ENCODE measurements at regions not wholly inside any gene's neighbourhood (a gene's known extent, or its start where the extent isn't known, plus 50 kb on each side); places are given as distances from the start of the nearest gene placed in this dataset.
"Not testable (repeated sequence)": the region's sequence is repeated elsewhere in the genome, so short reads cannot be mapped to it uniquely, and the experiment has no call there.

GRCh38 chr1:68919075-68919474 is 422.2 kb upstream of the DEPDC1 start:
- DNase-seq (ENCODE audit: low read depth in 4 of 6, low spot score in 6 of 6) = no peak
- H3K27ac ChIP-seq (ENCODE audit: low read depth, low read length) = no peak overlapping the region
- WGBS (ENCODE audit: insufficient coverage) = no CpG with 5 or more reads among the region's 1 CpG
- H3K4me3 ChIP-seq (ENCODE audit: low read depth, low read length) = no peak overlapping the region
- H3K36me3 ChIP-seq (ENCODE audit: control insufficient read depth, insufficient read depth, low read length) = no peaks in the 10 kb centered on the region
- no peaks in the 10 kb centered on the region for H3K9me3 ChIP-seq (ENCODE audit: control insufficient read depth, insufficient read depth, low read length)
- no peaks in the 10 kb centered on the region for H3K27me3 ChIP-seq (ENCODE audit: control insufficient read depth, insufficient read depth, low read length)
- H3K4me1 ChIP-seq (ENCODE audit: control insufficient read depth, insufficient read depth, low read length) = no peaks in the 10 kb centered on the region

- H3K9me3 ChIP-seq (ENCODE audit: control insufficient read depth, insufficient read depth, low read length); H3K4me3 ChIP-seq (ENCODE audit: low read depth, low read length); H3K4me1 ChIP-seq (ENCODE audit: control insufficient read depth, insufficient read depth, low read length); H3K27ac ChIP-seq (ENCODE audit: low read depth, low read length); DNase-seq (ENCODE audit: low read depth in 4 of 6, low spot score in 6 of 6); H3K36me3 ChIP-seq (ENCODE audit: control insufficient read depth, insufficient read depth, low read length); H3K27me3 ChIP-seq (ENCODE audit: control insufficient read depth, insufficient read depth, low read length): not testable (repeated sequence)
- 96% methylated on average over 27 of the region's 30 CpGs for WGBS (ENCODE audit: insufficient coverage)
These were observed 426.7 kb upstream of the DEPDC1 start for GRCh38 chr1:68923475-68924088.

- Histone ChIP-seq H3K4me1 (ENCODE audit: control insufficient read depth, insufficient read depth, low read length) (no peaks in the 10 kb centered on the region), H3K36me3 (ENCODE audit: control insufficient read depth, insufficient read depth, low read length) (no peaks in the 10 kb centered on the region), H3K4me3 (ENCODE audit: low read depth, low read length) (no peak overlapping the region), H3K27me3 (ENCODE audit: control insufficient read depth, insufficient read depth, low read length) (no peaks in the 10 kb centered on the region), H3K9me3 (ENCODE audit: control insufficient read depth, insufficient read depth, low read length) (no peaks in the 10 kb centered on the region), H3K27ac (ENCODE audit: low read depth, low read length) (no peak overlapping the region)
- DNase-seq (ENCODE audit: low read depth in 4 of 6, low spot score in 6 of 6) = peak in 2 of 6 donors; percentile 28 to 60
- WGBS (ENCODE audit: insufficient coverage) = 44% methylated on average over 1 of the region's 1 CpG
These were observed 433.2 kb upstream of the DEPDC1 start for GRCh38 chr1:68930101-68930500.

GRCh38 chr1:68936530-68936929 is 439.6 kb upstream of the DEPDC1 start:
- H3K36me3 ChIP-seq (ENCODE audit: control insufficient read depth, insufficient read depth, low read length) = no peaks in the 10 kb centered on the region
- DNase-seq (ENCODE audit: low read depth in 4 of 6, low spot score in 6 of 6) = no peak
- H3K4me3 ChIP-seq (ENCODE audit: low read depth, low read length) = no peak overlapping the region
- H3K27ac ChIP-seq (ENCODE audit: low read depth, low read length) = no peak overlapping the region
- no peaks in the 10 kb centered on the region for H3K4me1 ChIP-seq (ENCODE audit: control insufficient read depth, insufficient read depth, low read length)
- WGBS (ENCODE audit: insufficient coverage) = 95% methylated on average over 2 of the region's 3 CpGs
- H3K9me3 ChIP-seq (ENCODE audit: control insufficient read depth, insufficient read depth, low read length) = no peaks in the 10 kb centered on the region
- H3K27me3 ChIP-seq (ENCODE audit: control insufficient read depth, insufficient read depth, low read length) = no peaks in the 10 kb centered on the region

- peak in 1 of 6 donors; percentile 50 for DNase-seq (ENCODE audit: low read depth in 4 of 6, low spot score in 6 of 6)
- Histone ChIP-seq H3K36me3 (ENCODE audit: control insufficient read depth, insufficient read depth, low read length) (no peaks in the 10 kb centered on the region), H3K27ac (ENCODE audit: low read depth, low read length) (no peak overlapping the region), H3K4me1 (ENCODE audit: control insufficient read depth, insufficient read depth, low read length) (no peaks in the 10 kb centered on the region), H3K27me3 (ENCODE audit: control insufficient read depth, insufficient read depth, low read length) (no peaks in the 10 kb centered on the region), H3K4me3 (ENCODE audit: low read depth, low read length) (no peak overlapping the region), H3K9me3 (ENCODE audit: control insufficient read depth, insufficient read depth, low read length) (no peaks in the 10 kb centered on the region)
- WGBS (ENCODE audit: insufficient coverage) = 79% methylated on average over 3 of the region's 5 CpGs
These were observed 441.3 kb upstream of the DEPDC1 start for GRCh38 chr1:68938051-68938666.

- Histone ChIP-seq H3K4me3 (ENCODE audit: low read depth, low read length) (no peak overlapping the region), H3K9me3 (ENCODE audit: control insufficient read depth, insufficient read depth, low read length) (no peaks in the 10 kb centered on the region), H3K27ac (ENCODE audit: low read depth, low read length) (no peak overlapping the region), H3K36me3 (ENCODE audit: control insufficient read depth, insufficient read depth, low read length) (no peaks in the 10 kb centered on the region), H3K4me1 (ENCODE audit: control insufficient read depth, insufficient read depth, low read length) (no peaks in the 10 kb centered on the region), H3K27me3 (ENCODE audit: control insufficient read depth, insufficient read depth, low read length) (no peaks in the 10 kb centered on the region)
- peak in 1 of 6 donors; percentile 53 for DNase-seq (ENCODE audit: low read depth in 4 of 6, low spot score in 6 of 6)
- WGBS (ENCODE audit: insufficient coverage) = 33% methylated on average over 2 of the region's 3 CpGs
These were observed 453.2 kb upstream of the DEPDC1 start for GRCh38 chr1:68950036-68950435.

GRCh38 chr1:68953311-68953710 is 456.4 kb upstream of the DEPDC1 start:
- H3K27me3 ChIP-seq (ENCODE audit: control insufficient read depth, insufficient read depth, low read length) = no peaks in the 10 kb centered on the region
- no peaks in the 10 kb centered on the region for H3K36me3 ChIP-seq (ENCODE audit: control insufficient read depth, insufficient read depth, low read length)
- H3K27ac ChIP-seq (ENCODE audit: low read depth, low read length) = no peak overlapping the region
- WGBS (ENCODE audit: insufficient coverage) = 83% methylated on average over 1 of the region's 1 CpG
- H3K4me1 ChIP-seq (ENCODE audit: control insufficient read depth, insufficient read depth, low read length) = no peaks in the 10 kb centered on the region
- DNase-seq (ENCODE audit: low read depth in 4 of 6, low spot score in 6 of 6) = peak in 1 of 6 donors; percentile 76
- H3K9me3 ChIP-seq (ENCODE audit: control insufficient read depth, insufficient read depth, low read length) = no peaks in the 10 kb centered on the region
- H3K4me3 ChIP-seq (ENCODE audit: low read depth, low read length) = no peak overlapping the region

GRCh38 chr1:68954841-68955240 is 458.0 kb upstream of the DEPDC1 start:
- H3K4me3 ChIP-seq (ENCODE audit: low read depth, low read length) = no peak overlapping the region
- no peak for DNase-seq (ENCODE audit: low read depth in 4 of 6, low spot score in 6 of 6)
- H3K36me3 ChIP-seq (ENCODE audit: control insufficient read depth, insufficient read depth, low read length) = no peaks in the 10 kb centered on the region
- H3K27me3 ChIP-seq (ENCODE audit: control insufficient read depth, insufficient read depth, low read length) = no peaks in the 10 kb centered on the region
- no peaks in the 10 kb centered on the region for H3K4me1 ChIP-seq (ENCODE audit: control insufficient read depth, insufficient read depth, low read length)
- no peaks in the 10 kb centered on the region for H3K9me3 ChIP-seq (ENCODE audit: control insufficient read depth, insufficient read depth, low read length)
- WGBS (ENCODE audit: insufficient coverage) = no CpG with 5 or more reads among the region's 2 CpGs
- no peak overlapping the region for H3K27ac ChIP-seq (ENCODE audit: low read depth, low read length)

GRCh38 chr1:68955424-68955823 is 458.5 kb upstream of the DEPDC1 start:
- H3K27me3 ChIP-seq (ENCODE audit: control insufficient read depth, insufficient read depth, low read length) = no peaks in the 10 kb centered on the region
- H3K27ac ChIP-seq (ENCODE audit: low read depth, low read length) = no peak overlapping the region
- H3K9me3 ChIP-seq (ENCODE audit: control insufficient read depth, insufficient read depth, low read length) = no peaks in the 10 kb centered on the region
- 43% methylated on average over 4 of the region's 5 CpGs for WGBS (ENCODE audit: insufficient coverage)
- peak in 2 of 6 donors; percentile 44 to 55 for DNase-seq (ENCODE audit: low read depth in 4 of 6, low spot score in 6 of 6)
- H3K4me3 ChIP-seq (ENCODE audit: low read depth, low read length) = no peak overlapping the region
- no peaks in the 10 kb centered on the region for H3K36me3 ChIP-seq (ENCODE audit: control insufficient read depth, insufficient read depth, low read length)
- no peaks in the 10 kb centered on the region for H3K4me1 ChIP-seq (ENCODE audit: control insufficient read depth, insufficient read depth, low read length)

GRCh38 chr1:68958958-68959357 is 462.1 kb upstream of the DEPDC1 start:
- 89% methylated on average over 2 of the region's 3 CpGs for WGBS (ENCODE audit: insufficient coverage)
- H3K27me3 ChIP-seq (ENCODE audit: control insufficient read depth, insufficient read depth, low read length) = no peaks in the 10 kb centered on the region
- no peaks in the 10 kb centered on the region for H3K4me1 ChIP-seq (ENCODE audit: control insufficient read depth, insufficient read depth, low read length)
- no peak overlapping the region for H3K4me3 ChIP-seq (ENCODE audit: low read depth, low read length)
- no peak for DNase-seq (ENCODE audit: low read depth in 4 of 6, low spot score in 6 of 6)
- H3K9me3 ChIP-seq (ENCODE audit: control insufficient read depth, insufficient read depth, low read length) = no peaks in the 10 kb centered on the region
- H3K36me3 ChIP-seq (ENCODE audit: control insufficient read depth, insufficient read depth, low read length) = no peaks in the 10 kb centered on the region
- H3K27ac ChIP-seq (ENCODE audit: low read depth, low read length) = no peak overlapping the region
